ENCODE measurements at regions not wholly inside any gene's neighbourhood (a gene's known extent, or its start where the extent isn't known, plus 50 kb on each side); places are given as distances from the start of the nearest gene placed in this dataset.

GRCh38 chr20:22420116-22420598 is 164.2 kb downstream of the FOXA2 start:
- H3K9me2 ChIP-seq (replicated peaks; ENCODE audit: low read depth, low read length) = no peaks in the 10 kb centered on the region
- no peak overlapping the region for H3K4me3 ChIP-seq (ENCODE audit: low read length, poor library complexity, severe bottlenecking)
- no peaks in the 10 kb centered on the region for H3K79me2 ChIP-seq (ENCODE audit: insufficient read depth, low read length)
- TF ChIP-seq EZH2phosphoT487 (IDR thresholded peaks at IDR 0.05; ENCODE audit: borderline replicate concordance) (no peak), CTCF (conservative IDR thresholded peaks at IDR 0.05; ENCODE audit: low read length) (no peak)
- no peak overlapping the region for H3K9ac ChIP-seq (ENCODE audit: low read depth, low read length, poor library complexity, severe bottlenecking)
- H3K4me1 ChIP-seq (ENCODE audit: insufficient read depth, low read length, poor library complexity, severe bottlenecking) = no peaks in the 10 kb centered on the region
- H3K36me3 ChIP-seq (ENCODE audit: insufficient read depth, low read length) = no peaks in the 10 kb centered on the region
- no peaks in the 10 kb centered on the region for H3K27me3 ChIP-seq (ENCODE audit: insufficient read depth, low read length, poor library complexity, severe bottlenecking)
- H3K4me2 ChIP-seq (ENCODE audit: low read depth, low read length, poor library complexity, severe bottlenecking) = no peak overlapping the region
- no peaks in the 10 kb centered on the region for H4K20me1 ChIP-seq (ENCODE audit: insufficient read depth, low read length, poor library complexity, severe bottlenecking)
- H3K9me3 ChIP-seq (ENCODE audit: insufficient read depth, low read depth, low read length) = no peaks in the 10 kb centered on the region
- no peak overlapping the region for H2AFZ ChIP-seq (ENCODE audit: low read length)
- H3F3A ChIP-seq (ENCODE audit: low read depth) = no peaks in the 10 kb centered on the region

GRCh38 chr20:22418738-22419137 is 165.6 kb downstream of the FOXA2 start:
- H2AFZ ChIP-seq (ENCODE audit: low read length) = no peak overlapping the region
- H4K20me1 ChIP-seq (ENCODE audit: insufficient read depth, low read length, poor library complexity, severe bottlenecking) = no peaks in the 10 kb centered on the region
- TF ChIP-seq CTCF (conservative IDR thresholded peaks at IDR 0.05; ENCODE audit: low read length) = no peak
- TF ChIP-seq EZH2phosphoT487 (IDR thresholded peaks at IDR 0.05; ENCODE audit: borderline replicate concordance) = no peak
- no peaks in the 10 kb centered on the region for H3K4me1 ChIP-seq (ENCODE audit: insufficient read depth, low read length, poor library complexity, severe bottlenecking)
- H3K9me2 ChIP-seq (replicated peaks; ENCODE audit: low read depth, low read length) = no peaks in the 10 kb centered on the region
- no peak overlapping the region for H3K9ac ChIP-seq (ENCODE audit: low read depth, low read length, poor library complexity, severe bottlenecking)
- H3K36me3 ChIP-seq (ENCODE audit: insufficient read depth, low read length) = no peaks in the 10 kb centered on the region
- no peaks in the 10 kb centered on the region for H3K27me3 ChIP-seq (ENCODE audit: insufficient read depth, low read length, poor library complexity, severe bottlenecking)
- H3F3A ChIP-seq (ENCODE audit: low read depth) = no peaks in the 10 kb centered on the region
- H3K9me3 ChIP-seq (ENCODE audit: insufficient read depth, low read depth, low read length) = no peaks in the 10 kb centered on the region
- no peak overlapping the region for H3K4me2 ChIP-seq (ENCODE audit: low read depth, low read length, poor library complexity, severe bottlenecking)
- no peaks in the 10 kb centered on the region for H3K79me2 ChIP-seq (ENCODE audit: insufficient read depth, low read length)
- no peak overlapping the region for H3K4me3 ChIP-seq (ENCODE audit: low read length, poor library complexity, severe bottlenecking)

GRCh38 chr20:22414305-22414742 is 170.0 kb downstream of the FOXA2 start:
- Histone ChIP-seq H3F3A (ENCODE audit: low read depth) (no peaks in the 10 kb centered on the region), H3K36me3 (ENCODE audit: insufficient read depth, low read length) (no peaks in the 10 kb centered on the region), H4K20me1 (ENCODE audit: insufficient read depth, low read length, poor library complexity, severe bottlenecking) (no peaks in the 10 kb centered on the region), H2AFZ (ENCODE audit: low read length) (no peak overlapping the region), H3K9me3 (ENCODE audit: insufficient read depth, low read depth, low read length) (no peaks in the 10 kb centered on the region), H3K4me3 (ENCODE audit: low read length, poor library complexity, severe bottlenecking) (no peak overlapping the region), H3K4me1 (ENCODE audit: insufficient read depth, low read length, poor library complexity, severe bottlenecking) (no peaks in the 10 kb centered on the region), H3K9ac (ENCODE audit: low read depth, low read length, poor library complexity, severe bottlenecking) (no peak overlapping the region), H3K79me2 (ENCODE audit: insufficient read depth, low read length) (no peaks in the 10 kb centered on the region), H3K27me3 (ENCODE audit: insufficient read depth, low read length, poor library complexity, severe bottlenecking) (no peaks in the 10 kb centered on the region), H3K9me2 (replicated peaks; ENCODE audit: low read depth, low read length) (no peaks in the 10 kb centered on the region), H3K4me2 (ENCODE audit: low read depth, low read length, poor library complexity, severe bottlenecking) (no peak overlapping the region)
- no peak for TF ChIP-seq CTCF (conservative IDR thresholded peaks at IDR 0.05; ENCODE audit: low read length)
- TF ChIP-seq EZH2phosphoT487 (IDR thresholded peaks at IDR 0.05; ENCODE audit: borderline replicate concordance) = no peak

All from Loucy (cell line).